Fibroblast of pulmonary artery (primary cell): ENCODE measurements at regions not wholly inside any gene's neighbourhood (a gene's known extent, or its start where the extent isn't known, plus 50 kb on each side); places are given as distances from the start of the nearest gene placed in this dataset.

Source experiments
- DNase-seq: peaks from one replicate; pipeline ENCODE4 v3.0.0-alpha.2; 2010; ENCODE audit warnings: low read depth
- H3K4me3 ChIP-seq: replicated peaks from 2 replicates; pipeline ENCODE4 v1.5.1; 2011; ENCODE audit warnings: low read depth, mild to moderate bottlenecking, control low read depth, low read length, moderate library complexity
- TF ChIP-seq, protein P1 (sequence below): IDR thresholded peaks from 2 replicates; pipeline ENCODE4 v1.5.1; 2011; ENCODE audit warnings: mild to moderate bottlenecking, control low read depth, low read length, inconsistent platforms; ENCODE audit errors: missing control alignments

DNA sequence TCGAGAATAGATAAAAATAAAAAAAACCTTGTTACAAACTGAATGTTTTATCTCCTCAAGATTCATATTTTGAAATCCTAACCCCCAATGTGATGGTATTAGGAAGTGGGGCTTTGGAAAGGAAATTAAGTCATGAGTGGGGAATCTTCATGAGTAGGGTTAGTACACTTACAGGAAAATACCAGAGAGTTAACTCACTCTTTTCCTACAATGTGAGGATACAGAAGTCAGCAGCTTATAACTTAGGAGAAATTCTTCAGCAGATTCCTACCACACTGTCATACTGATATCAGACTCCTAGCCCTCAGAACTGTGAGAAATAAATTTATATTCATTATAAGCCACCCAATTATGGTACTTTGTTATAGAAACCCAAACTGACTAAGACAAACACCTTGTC is 453.1 kb downstream of the GBE1 start:
- H3K4me3 ChIP-seq = no peak overlapping the region
- TF ChIP-seq, protein P1, sequence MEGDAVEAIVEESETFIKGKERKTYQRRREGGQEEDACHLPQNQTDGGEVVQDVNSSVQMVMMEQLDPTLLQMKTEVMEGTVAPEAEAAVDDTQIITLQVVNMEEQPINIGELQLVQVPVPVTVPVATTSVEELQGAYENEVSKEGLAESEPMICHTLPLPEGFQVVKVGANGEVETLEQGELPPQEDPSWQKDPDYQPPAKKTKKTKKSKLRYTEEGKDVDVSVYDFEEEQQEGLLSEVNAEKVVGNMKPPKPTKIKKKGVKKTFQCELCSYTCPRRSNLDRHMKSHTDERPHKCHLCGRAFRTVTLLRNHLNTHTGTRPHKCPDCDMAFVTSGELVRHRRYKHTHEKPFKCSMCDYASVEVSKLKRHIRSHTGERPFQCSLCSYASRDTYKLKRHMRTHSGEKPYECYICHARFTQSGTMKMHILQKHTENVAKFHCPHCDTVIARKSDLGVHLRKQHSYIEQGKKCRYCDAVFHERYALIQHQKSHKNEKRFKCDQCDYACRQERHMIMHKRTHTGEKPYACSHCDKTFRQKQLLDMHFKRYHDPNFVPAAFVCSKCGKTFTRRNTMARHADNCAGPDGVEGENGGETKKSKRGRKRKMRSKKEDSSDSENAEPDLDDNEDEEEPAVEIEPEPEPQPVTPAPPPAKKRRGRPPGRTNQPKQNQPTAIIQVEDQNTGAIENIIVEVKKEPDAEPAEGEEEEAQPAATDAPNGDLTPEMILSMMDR = no peak
- peak; percentile 59 for DNase-seq

GRCh38 chr3:81307221-81307620 is 454.2 kb downstream of the GBE1 start:
- H3K4me3 ChIP-seq = no peak overlapping the region
- TF ChIP-seq, protein P1 = no peak
- no peak for DNase-seq

DNA sequence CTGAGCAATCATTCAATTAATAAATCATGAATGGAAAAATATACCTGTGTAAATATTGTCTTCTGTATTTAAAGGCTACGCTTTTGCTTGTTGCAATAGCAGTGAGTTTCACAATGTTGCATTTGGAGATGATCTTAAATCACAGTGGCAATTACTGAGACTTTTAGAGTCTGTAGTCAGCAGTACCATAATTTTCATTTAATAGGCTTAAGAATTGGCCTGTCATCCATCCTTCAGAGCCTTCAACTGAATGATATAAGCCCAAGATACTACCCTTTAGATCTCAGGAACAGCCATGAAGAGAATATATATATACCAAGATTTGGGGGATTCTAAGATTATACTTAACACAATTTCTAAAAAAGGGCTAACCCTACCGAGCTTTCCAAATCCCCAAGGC is 458.1 kb downstream of the GBE1 start:
- no peak overlapping the region for H3K4me3 ChIP-seq
- TF ChIP-seq, protein P1 = no peak

DNA sequence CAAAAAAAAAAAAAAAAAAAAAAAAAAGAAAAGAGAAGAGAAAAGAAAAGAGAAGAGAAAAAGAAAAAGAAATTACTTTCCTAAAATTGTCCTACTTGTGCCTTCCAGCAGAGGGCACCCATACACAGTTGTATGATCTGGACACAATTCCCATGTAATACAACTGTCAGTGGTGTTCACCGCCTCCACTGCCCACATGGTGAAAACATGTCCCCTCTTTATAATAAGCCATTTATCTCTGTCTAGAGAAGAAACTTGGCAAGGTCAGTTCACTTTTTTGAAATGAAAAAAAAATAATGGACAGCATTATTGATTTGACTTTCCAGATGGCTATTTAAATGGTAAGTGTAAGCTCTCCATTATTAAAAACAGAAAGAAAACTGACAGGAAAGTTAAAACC is 459.4 kb downstream of the GBE1 start:
- H3K4me3 ChIP-seq = no peak overlapping the region
- TF ChIP-seq, protein P1 = peak; percentile 78
- DNase-seq = peak; percentile 77

More for the DNA sequence above, 458.1 kb downstream of the GBE1 start:
- DNase-seq = no peak

GRCh38 chr3:81301230-81301629 is 460.2 kb downstream of the GBE1 start:
- DNase-seq = no peak
- no peak overlapping the region for H3K4me3 ChIP-seq
- TF ChIP-seq, protein P1 = no peak

GRCh38 chr3:81300324-81300927 is 461.0 kb downstream of the GBE1 start:
- H3K4me3 ChIP-seq = no peak overlapping the region
- DNase-seq = no peak
- TF ChIP-seq, protein P1 = no peak

DNA sequence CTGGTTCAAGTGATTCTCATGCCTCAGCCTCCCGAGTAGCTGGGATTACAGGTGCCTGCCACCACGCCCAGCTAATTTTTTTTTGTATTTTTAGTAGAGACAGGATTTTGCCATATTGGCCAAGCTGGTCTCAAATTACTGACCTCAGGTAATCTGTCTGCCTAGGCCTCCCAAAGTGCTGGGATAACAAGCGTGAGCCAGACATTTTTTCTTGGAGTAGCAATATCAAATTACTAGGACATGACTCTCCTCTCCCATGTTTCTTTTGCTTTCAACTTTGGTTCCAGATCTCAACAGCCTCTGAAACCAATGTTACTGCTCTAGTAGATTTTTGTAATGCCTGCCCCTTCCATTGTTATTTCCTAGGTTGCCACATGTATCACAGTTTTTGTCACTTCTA is 462.0 kb downstream of the GBE1 start:
- no peak for DNase-seq
- TF ChIP-seq, protein P1 = no peak
- no peak overlapping the region for H3K4me3 ChIP-seq
